Choroid plexus epithelial cell (primary cell): ENCODE measurements at regions not wholly inside any gene's neighbourhood (a gene's known extent, or its start where the extent isn't known, plus 50 kb on each side); places are given as distances from the start of the nearest gene placed in this dataset.

Experiments used
- DNase-seq: peaks from one replicate; pipeline ENCODE4 v3.0.0-alpha.2; 2010; ENCODE audit warnings: low read depth
- H3K4me3 ChIP-seq: 2 replicates; pipeline ENCODE4 v1.5.1; 2011; ENCODE audit warnings: low read depth, mild to moderate bottlenecking, control low read depth, low read length, moderate library complexity
- TF ChIP-seq, protein P1 (sequence below): conservative IDR thresholded peaks from 2 replicates; pipeline ENCODE4 v1.5.1; 2011; ENCODE audit warnings: low read depth, mild to moderate bottlenecking, control low read depth, inconsistent platforms, low read length, moderate library complexity

DNA sequence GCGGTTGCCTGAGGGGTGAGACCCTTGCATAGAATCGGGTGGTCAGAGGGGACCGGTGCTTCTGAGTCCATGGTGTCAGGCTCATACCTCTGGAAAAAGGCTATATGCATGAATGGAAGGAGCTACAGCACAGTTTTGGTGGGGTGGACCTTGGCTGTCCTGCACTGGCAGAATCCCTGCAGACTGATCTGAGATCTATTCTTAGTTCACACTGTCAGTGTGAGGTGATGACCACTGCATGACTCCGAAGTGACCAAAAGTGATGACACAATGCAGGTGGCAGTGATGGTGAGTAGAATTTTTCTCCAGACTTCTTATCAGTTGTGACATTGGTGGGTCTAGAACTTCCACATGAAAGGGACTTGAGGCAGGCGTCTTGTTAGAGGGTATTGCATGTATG is 105.2 kb upstream of the SLC28A3 start:
- H3K4me3 ChIP-seq = no peak overlapping the region
- TF ChIP-seq, protein P1, sequence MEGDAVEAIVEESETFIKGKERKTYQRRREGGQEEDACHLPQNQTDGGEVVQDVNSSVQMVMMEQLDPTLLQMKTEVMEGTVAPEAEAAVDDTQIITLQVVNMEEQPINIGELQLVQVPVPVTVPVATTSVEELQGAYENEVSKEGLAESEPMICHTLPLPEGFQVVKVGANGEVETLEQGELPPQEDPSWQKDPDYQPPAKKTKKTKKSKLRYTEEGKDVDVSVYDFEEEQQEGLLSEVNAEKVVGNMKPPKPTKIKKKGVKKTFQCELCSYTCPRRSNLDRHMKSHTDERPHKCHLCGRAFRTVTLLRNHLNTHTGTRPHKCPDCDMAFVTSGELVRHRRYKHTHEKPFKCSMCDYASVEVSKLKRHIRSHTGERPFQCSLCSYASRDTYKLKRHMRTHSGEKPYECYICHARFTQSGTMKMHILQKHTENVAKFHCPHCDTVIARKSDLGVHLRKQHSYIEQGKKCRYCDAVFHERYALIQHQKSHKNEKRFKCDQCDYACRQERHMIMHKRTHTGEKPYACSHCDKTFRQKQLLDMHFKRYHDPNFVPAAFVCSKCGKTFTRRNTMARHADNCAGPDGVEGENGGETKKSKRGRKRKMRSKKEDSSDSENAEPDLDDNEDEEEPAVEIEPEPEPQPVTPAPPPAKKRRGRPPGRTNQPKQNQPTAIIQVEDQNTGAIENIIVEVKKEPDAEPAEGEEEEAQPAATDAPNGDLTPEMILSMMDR = no peak
- no peak for DNase-seq

DNA sequence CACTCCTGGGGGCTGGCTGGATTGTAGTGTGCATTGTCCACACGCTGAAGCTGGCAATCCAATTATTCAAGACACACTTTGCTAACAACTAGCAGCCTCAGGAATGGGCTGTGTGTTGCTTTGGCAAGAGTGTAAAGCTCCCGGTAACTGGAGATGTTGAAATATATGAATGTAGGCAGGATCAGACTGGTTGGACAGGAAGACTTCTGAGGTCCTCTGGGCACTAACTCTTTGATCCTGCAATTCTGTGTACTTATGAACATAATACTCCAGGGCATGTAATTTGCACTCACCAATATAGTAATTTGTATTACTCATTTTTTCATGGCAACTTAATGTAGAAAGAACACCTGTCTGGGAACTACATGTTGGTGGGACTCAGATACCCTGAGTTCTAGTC is 106.7 kb upstream of the SLC28A3 start:
- no peak for DNase-seq
- TF ChIP-seq, protein P1 = no peak
- H3K4me3 ChIP-seq = no peak overlapping the region

DNA sequence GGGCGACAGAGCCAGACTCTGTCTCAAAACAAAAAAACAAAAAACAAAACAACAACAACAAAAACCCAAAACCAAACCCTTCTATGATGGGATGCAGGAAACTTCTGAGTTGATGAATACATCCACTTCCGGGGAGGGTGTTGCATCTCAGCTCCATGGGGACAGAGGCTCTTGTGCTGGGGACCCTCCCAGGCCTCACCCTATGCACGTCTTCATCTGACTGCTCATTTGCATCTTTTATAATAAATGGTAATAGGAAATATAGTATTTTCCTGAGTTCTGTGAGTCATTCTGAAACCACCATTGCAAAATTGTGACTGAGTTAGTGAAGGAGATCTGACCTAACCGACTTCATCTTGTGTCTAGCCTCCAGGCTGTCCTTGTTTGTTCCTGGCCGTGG is 109.5 kb upstream of the SLC28A3 start:
- no peak for DNase-seq
- H3K4me3 ChIP-seq = no peak overlapping the region
- TF ChIP-seq, protein P1 = no peak

DNA sequence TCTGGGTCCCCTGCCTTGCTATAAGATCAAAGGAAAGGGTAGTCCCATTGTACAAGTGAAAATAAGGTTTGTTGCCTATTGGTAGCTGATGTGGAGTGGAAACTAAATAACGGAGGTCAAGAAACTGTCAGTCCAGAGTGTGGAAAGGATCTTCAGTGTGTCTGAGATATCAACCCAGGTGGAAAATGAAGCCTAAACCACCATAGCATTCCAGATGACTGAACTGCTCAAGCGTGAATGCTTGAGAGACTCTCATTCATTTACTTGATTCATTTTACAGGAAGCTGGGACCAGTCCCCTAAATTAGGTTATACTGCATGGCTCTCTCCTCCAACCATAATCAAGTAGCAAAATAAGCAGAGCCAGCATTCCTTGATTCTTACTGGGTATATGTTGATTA is 116.0 kb upstream of the SLC28A3 start:
- TF ChIP-seq, protein P1 = no peak
- H3K4me3 ChIP-seq = no peak overlapping the region
- no peak for DNase-seq

DNA sequence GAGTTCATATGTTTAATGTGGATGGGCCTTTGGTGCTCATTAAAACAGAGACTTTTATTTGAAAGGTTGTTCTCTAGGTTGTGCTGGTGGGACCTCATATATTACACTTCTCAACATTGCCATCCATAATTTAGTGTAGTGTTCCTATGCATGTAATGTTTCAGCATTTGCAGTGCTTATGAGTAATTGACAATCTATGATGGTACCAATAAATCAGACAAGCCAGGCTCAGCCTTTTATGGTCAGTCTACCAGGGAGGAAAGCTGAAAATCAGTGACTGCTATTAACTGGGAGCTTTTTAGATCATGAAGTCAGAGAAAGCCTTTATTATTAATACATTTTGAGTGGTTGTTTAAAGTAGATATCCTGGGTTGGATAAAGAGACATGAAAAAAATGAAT is 120.1 kb upstream of the SLC28A3 start:
- DNase-seq = no peak
- TF ChIP-seq, protein P1 = no peak
- H3K4me3 ChIP-seq = no peak overlapping the region

DNA sequence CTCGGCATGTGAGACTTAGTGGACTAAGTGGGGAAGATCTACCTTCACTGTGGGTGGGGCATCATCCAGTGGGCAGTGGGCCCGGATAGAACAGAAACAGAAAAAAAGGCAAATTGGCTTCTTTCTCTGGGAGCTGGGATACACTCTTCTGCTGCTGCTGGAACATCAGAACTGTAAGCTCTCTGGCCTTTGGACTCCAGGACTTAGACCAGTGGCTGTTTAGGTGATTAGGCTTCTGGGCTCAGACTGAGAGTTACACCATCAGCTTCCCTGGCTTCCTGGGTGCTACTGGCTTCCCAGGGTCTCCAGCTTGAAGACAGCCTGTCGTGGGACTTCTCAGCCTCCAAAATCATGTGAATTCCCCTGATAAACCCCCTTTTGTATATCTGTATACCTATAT is 122.7 kb upstream of the SLC28A3 start:
- TF ChIP-seq, protein P1 = no peak
- DNase-seq = no peak
- no peak overlapping the region for H3K4me3 ChIP-seq

DNA sequence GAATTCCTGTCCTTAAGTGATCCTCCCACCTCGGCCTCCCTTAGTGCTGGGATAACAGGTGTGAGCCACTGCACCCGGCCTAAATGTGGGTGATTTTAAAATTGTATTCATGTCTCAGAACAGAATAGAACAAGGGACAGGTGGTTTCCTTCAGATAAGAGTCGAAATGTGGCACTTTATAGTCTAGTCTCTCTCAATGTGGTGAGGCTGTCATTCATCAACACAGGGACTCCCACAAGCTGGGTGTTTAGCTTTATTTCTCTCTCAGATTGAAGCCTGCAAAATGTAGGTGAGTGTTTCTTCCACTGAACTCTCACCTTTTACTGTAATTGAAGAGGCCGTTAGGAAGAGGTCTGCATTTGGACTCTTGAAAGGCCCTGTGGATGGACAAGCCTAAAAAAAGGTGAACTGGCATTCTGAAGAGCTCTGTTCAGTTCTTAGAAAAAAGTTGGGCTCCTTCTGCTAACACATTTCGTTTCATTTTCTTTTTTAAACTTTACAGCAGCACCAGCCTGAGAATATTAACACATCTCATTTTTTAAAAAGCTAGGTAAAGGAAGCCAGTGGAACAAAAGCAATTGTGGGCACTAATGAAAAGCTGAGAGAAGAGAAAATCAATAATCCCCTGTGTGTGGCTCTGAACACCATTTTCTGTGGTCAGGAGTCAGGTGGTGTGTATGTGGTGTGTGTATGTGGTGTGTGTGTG is 126.2 kb upstream of the SLC28A3 start:
- no peak overlapping the region for H3K4me3 ChIP-seq
- TF ChIP-seq, protein P1 = no peak
- no peak for DNase-seq
